Limb (tissue), 2 donors: ENCODE measurements at regions not wholly inside any gene's neighbourhood (a gene's known extent, or its start where the extent isn't known, plus 50 kb on each side); places are given as distances from the start of the nearest gene placed in this dataset.

Experiments
- DNase-seq, 2 donors: peaks; one replicate each; pipeline ENCODE4 v3.0.0-alpha.2; 2016; ENCODE audit errors: extremely low spot score in 2 of 2

DNA sequence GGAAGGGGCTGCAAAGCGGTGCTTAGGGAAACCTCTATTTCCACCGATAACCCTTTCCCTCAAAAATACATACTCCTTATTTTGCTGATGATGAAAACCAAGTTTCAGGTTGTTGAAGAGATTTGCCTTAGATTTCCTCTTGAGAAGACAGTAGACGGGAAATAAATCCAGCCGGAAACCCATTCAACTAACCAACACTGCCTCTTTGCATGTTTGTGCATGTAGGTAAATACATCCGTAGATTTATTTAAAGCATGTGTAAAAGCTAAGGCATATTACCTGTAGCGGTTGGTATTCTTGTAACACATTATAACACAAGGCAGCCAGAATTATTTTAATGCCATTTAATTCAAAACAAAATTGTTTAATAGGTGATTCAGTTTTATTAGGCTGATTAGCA is 136.3 kb upstream of the SLC22A23 start:
- DNase-seq = no peak

DNA sequence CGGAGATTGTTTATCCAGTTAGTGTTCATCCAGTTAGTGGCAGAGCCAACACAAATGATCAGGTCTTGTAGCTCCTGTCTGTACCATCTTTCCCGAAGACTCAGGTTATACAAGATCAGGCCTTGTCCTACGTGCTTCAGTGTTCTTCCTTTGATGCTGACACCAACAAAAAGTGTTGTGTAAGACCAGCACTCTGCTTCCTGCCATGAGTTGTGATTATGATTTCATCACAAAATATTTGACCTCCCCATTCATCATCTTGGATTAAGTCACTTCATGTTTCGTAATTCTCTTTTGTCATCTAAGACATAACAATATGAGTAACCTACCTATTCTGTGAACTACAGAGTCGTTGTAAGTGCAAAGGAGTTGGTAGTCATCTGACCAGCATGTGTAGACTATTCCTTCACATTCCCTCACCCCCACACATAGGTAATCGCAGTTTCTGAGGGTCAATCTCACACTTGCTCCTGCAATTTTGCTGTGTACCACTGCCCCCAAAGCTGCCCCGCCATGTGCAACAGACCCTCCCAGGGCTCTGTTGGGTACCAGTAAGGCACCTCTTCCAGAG is 135.6 kb upstream of the SLC22A23 start:
- no peak for DNase-seq

DNA sequence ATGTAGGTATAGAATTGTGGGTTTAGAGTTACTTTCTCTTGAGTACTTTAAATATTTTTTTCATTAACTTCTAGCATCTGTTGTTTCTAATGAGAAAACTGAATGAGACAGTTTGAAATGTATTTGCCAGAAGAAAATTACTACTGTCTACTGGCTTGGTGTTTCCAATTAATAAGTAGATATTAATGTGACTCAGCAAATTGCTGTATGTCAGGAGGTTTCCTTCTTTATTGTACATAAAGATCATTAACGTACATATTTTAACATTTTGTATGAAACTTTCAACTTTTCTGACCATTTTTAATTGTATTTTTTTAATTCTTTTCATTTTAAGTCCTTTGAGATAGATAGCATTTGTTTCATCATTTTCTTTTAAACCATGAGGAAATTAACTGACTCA is 135.1 kb upstream of the SLC22A23 start:
- DNase-seq = no peak

DNA sequence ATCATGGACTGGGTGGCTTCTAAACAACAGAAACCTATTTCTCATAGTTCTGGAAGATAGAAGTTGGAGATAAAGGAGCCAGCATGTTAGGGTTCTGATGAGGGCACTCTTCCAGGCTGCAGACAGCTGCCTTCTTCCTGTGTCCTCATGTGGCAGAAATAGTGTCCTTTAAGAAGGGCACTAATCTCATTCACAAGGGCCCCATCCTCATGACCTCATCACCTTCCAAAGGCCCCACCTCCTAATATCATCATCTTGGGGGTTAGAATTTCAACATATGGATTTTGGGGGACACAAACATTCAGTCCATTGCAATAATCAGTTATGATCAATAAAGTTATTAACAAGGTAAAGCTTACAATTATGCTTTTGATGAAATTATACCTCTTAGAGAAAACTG is 130.8 kb upstream of the SLC22A23 start:
- no peak for DNase-seq

DNA sequence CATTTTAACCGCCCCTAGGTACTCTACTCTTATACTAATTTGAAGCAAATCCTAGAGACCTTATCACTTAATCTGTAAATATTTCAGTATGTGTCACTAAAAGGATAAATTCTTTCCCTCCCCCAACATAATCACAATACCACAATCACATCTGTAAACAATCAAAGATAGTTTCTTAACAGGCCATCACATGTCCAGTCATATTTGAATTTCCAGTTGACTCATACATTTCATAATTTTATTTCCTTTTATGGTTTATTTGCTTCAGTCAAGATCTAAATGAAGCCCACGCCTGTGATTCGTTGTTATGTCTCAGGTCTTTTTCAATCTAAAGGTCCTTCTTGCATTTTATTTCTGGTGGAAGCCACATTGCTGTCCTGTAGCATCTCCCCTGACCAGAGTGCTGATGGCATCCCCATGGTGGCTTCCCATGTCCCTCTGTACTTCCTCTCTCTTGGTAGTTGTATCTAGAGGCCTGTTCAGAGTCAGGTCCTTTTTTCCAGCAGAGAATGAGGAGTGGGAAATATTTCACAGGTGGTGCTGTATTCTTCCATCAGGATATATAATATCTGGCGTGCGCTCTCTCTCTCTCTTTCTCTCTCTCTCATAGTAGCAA is 128.6 kb upstream of the SLC22A23 start:
- no peak for DNase-seq

DNA sequence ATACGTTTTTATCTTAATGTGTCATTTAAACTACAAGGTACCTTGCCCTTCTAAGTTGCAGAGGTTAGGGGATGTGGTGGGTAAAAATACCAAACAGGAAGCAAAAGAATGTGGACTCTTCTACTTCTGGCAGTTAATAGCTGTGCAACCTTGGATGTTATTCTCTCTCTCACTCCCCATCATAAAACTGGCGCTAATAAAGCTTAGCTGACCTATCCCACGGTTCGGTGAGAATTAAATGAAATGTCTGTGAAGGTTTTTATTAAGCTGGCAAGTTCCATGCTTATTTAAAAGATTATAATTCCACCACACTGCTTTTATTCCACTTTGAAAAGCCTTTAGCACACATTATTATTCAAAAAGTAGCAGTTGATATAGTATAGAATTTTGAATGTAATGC is 127.8 kb upstream of the SLC22A23 start:
- DNase-seq = no peak

DNA sequence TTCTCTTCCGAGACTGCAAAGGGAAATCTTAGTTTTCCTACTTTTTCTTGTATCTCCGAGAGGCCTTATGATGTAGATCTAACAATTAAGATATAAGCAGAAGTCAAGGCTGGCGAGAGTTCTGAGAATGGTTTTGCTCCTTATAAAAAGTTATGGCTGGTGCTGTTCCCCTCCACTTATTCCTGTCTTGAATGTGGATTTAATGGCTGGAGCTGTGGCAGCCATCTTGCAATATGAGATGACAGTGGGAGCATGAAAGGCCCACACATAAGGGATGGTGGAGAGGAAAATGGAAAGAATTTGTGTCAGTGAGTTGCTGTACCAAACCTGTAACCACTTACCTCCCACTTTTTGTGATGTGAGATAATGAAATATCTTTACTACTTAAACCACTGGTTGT is 124.6 kb upstream of the SLC22A23 start:
- DNase-seq = no peak

DNA sequence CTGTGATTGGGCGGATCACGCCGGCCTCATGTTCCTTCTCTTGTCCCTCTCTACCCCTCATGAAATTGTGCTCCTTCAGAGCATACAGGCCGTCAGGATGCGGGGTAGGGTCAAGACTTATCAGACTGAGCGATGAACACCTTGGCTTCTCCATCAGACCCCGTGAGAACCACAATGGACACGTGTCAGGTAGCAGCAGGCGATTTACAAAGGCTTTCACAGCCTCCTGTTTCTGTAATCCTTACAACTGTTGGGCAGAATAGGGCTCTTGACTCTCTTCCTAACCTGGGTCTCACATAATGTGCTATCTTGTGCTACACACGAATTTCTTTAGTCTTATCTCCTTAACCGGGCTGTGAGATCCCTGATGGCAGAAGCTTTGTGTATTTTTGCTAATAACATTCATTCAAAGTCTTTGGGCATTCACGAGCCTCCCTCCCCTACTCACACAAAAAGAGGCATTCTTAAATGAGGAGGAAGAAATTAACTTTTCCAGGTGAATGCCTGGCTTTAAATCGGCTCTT is 122.9 kb upstream of the SLC22A23 start:
- no peak for DNase-seq

DNA sequence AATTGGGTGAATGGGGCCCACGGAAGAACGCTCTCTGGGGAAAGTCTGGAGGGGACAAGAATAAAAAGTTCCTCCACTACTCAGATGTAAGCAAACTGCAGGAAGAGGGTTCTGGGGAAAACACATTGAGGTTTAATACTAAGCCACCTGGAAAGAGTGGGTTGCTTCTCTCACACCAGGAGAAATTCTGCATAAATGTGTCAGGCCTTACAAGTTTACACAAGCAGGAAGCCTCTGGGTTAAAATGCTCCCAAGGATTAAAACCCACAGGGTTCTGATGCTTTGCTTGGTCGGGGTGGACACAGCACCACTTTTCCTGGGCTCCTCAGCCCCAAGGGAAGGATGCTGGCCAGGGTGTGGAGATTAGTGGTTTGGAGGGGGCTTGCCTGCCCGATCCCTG is 122.1 kb upstream of the SLC22A23 start:
- no peak for DNase-seq

DNA sequence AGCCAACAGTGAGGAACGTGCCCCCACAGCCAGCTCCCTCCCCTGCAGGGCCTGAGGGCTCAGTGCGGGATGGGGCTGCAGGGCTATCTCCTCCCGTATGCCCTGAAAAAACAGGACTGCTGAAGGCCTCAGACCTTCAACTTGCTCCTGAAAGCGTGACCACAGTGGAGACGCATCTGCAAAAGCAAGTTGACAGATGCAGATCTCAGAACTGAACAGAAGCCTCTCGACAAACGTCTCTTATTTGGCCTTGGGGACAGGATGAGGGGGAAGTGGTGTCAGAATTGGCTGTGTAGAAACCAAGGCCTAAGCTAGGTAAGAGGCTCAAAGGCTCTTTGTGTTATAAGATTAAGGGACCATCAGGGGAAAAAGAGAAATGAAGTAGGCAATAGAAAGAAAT is 120.7 kb upstream of the SLC22A23 start:
- DNase-seq = no peak

DNA sequence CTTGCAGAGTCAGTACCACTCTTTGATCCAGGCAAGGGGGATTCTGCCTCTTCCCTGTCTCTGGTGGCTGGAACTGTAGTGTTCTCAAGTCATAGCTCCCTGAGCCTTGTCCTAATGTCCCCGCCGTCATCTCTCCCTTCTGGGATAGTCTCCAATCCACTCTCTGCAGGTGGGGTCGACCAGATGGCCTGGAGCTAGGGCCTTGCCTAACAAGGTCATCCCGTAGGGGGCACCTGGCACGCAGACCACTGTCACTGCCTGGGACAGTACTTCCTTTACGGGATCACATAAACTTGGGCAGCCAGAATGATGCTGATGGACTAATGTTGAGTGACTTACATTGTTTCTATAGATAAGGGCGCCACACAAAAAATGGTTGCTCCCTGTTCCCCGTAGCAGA is 118.9 kb upstream of the SLC22A23 start:
- no peak for DNase-seq

DNA sequence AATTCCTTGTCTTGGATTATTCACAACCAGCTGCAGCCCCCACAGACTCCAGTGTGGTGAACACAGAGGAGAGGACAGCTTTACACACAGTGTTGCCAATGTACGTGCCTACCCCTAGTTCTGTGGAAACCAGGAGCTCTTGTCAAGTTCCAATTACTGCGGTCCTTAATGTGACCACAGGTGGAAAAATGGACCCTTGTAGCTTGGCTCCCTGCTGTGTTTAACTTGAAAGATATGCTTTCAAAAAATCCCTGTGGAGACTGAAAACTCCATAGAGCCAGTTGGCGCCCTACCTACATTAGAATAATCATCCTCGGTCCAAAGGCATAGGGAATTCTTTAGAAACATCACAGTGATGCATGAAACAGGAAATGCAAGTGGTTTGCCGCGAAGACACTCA is 118.3 kb upstream of the SLC22A23 start:
- no peak for DNase-seq

DNA sequence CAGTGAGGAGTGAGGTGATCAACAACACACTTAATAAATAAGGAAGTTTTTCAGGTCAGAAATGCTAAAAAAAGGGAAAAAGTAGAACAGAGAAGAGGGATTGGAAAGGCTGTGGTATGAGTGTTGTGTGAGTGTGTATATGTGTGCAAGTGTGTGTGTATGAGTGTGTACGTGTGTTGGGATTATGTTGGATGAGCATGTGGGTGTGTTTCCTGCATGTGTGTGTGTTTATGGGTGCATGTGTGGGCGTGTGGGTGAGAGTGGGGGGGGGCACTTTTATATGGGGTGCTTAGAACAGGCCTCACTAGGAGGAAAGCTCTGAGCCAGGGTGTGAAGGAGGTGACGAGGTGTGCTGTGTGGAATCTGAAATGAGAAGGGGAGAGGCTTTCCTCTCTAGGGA is 116.8 kb upstream of the SLC22A23 start:
- DNase-seq = no peak

DNA sequence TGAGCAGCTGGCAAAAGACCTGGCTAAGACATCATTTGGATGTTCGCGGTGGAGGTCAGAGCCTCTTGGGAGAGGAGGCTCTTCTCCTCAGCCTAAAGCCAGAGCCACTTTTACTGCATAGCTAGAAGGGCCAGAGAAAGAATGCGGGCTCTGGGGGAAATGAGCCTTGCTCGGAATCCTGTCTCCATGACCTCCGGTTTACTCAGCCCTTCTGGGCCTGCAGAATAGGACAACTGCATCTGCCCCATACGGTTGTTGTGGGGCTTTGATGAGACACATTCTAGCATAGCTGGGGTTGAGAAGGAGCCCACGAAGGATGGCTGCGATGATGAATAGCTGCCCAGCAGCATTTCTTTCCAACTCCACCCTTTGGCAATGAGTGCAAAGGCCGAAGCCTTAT is 115.0 kb upstream of the SLC22A23 start:
- DNase-seq = no peak

DNA sequence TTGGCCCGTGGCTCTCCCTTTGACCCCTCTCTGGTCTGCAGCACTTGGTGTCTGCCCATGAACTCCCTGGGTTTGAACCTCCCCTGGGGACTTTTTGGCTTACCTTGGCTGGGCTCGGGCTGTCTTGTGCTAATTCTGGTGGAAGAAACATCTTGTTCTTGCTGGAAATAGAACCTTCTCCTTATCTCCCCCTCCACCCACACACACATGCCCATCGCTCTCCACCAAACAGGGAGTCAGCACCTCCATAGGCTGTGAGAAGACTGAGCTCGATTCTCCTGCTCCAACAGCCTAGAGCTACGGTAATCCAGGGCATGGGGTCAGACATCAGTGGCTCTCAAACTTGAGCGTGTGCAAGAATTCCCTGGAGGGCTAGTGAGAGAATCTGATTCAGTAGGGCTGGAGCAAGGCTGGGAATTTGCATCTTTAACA is 114.4 kb upstream of the SLC22A23 start:
- no peak for DNase-seq

DNA sequence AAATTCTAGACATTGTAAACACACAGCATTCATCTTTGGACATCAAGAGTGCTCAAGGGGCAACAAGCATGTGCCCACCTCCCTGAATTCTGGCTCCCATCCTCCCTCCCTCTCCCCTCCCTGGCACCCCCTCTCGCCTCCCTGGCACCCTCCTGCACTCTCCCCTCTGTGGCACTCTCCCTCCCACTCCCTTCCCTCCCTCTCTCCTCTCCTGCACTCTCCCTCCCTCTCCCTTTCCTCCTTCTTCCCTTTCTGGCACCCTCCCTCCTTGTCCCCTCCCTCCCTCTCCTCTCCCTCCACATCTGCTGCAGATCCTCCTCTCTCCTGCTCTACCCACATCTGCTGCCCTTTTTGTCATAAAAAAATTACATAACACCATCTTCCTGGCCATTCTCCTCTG is 113.0 kb upstream of the SLC22A23 start:
- no peak for DNase-seq

DNA sequence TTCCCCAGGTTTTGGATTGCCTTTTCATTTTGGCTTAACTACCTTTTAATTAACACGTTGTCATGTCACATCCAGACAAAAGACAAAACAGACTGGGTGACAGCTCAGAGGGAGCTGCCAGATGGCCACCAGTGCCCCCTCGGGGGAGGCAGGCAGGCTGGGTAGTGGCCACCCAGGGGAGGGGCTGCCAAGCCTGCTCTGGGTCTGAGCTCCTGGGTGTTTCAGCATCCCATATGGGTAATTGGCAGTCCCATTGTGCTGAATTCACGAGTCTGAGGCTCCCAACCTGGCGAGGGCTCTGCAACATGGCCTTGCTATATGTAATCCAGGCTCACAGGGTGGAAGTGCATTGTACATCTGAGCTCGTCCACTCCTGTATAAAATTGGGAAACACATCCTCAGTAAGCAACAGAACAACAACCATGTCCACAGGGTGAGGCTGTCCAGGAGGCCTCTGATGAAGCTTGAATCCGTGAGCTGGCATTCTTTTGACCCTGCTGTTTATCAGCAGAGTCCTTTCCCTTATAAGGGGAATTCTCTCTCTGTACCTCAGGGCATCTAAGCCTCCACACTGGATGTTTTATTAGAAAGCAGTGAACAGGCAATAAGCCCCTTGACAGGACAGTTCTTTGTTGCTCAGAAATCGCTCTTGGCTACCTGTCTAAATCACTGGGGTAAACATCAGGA is 111.7 kb upstream of the SLC22A23 start:
- no peak for DNase-seq

DNA sequence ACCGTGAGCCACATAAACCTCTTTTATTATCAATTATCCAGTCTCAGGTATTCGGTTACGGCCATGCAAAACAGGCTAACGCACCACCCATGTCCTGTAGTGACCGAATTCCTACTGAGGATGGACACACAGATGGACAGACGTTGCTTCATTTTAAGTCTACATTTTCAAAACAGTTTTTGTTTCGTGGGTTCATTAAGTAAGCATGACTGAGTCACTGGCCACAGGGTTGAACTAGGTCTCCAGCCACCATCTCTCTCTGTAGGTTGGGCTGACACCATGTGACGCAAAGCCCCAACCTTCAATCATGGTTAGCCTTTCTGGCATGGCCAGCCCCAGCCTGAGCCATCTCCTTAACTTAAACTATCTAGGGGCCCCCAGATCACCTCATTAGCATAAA is 110.0 kb upstream of the SLC22A23 start:
- DNase-seq = no peak

DNA sequence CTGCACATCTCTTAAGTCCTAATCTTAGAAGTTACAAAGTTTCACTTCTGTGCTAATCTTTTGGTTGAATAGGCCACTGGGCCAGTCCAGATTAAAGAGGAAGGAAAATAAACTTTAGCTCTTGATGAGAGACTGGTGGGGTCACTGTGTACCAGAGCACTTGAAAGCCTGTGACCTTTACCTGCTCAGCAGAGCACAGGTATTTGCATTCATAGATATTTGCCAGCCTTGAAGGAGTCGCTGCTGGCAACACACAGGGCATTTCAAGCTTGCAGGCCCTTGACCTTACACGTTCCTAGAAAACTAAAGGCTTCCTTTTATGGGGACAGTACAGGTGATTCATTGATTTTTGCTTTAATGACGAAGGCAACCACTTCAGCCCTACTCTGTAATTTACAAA is 108.4 kb upstream of the SLC22A23 start:
- DNase-seq = no peak

DNA sequence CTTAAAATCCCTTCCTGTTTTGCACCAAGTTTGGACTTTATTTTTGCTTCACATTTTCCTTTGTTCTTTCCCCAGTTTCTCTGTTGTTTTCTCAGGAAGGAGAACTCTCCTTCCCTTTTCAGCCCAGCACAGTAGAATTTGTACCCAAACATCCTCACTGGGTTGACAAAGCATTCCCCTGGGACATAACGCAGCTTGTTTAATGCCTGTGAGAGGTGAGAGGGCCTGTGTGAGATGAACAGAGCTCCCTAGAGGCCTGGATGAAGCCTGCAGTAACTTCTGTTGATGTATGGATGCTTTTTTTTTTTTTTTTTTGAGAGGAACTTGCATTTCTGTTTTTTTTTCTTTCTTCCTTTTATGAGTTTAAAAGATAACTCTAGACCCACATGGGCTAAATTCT is 104.9 kb upstream of the SLC22A23 start:
- no peak for DNase-seq

DNA sequence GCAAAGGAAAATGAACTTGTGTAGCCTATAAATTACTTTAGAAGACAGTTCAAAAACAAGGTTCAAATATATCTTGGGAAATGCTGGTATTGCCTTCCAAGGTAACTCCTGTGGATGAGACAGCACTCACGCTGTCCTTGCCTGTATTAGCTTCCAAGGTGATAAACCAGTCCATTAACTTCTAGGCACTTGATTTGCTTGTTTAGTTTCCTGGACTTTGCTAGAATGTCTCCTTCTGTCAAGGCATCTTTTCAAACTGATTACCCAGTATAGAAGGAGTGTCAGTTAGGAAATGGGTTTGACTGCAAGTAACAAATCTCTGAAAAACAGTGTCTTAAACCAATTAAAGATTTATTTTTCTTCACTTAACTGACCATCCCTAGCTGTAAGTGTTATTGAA is 103.4 kb upstream of the SLC22A23 start:
- DNase-seq = no peak

DNA sequence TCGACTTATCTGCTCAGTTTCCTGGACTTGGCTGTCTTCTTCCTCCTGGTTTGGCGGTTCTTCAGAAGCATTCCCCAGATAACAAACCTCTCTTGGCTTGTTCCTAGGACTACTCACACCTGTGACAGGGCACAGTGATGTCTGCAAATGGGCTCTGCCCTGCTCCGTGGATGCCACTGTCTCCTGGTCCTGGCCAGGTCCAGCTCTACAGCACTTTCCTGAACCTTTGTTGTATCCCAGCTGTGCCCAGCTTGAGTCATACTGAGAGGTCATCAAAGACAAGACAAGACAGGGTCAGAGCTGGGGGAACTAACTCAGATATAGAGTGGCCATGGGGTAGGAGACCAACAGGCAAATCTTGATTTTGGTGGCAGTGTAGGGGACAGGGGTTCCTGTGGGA is 102.7 kb upstream of the SLC22A23 start:
- DNase-seq = no peak

DNA sequence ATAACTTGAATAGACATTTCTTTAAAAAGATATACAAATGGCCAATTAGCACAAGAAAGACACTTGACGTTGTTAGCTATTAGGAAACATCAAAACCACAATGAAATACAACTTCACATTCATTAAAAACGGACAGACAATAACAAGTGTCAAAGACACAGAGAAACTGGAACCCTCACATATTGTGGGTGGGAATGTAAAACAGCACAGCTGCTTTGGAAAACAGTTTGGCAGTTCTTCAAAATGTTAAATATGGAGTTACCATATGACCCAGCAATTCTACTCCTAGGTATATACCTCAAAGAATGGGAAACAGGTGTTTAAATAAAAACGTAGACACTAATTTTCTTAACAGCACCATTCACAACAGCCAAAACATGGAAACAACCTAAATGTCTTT is 100.5 kb upstream of the SLC22A23 start:
- DNase-seq = no peak
